DMS53 treated with DMSO at 0.1 percent for 48 hours (cell line): ENCODE measurements at regions not wholly inside any gene's neighbourhood (a gene's known extent, or its start where the extent isn't known, plus 50 kb on each side); places are given as distances from the start of the nearest gene placed in this dataset.

Experiments
- DNase-seq: peaks from one replicate; lab custom pipeline; 2025; ENCODE audit not compliant: unreplicated experiment; lab: John Stamatoyannopoulos, UW

GRCh38 chr2:3959372-3959771 lies 256.0 kb downstream of the DCDC2C start:
- peak; percentile 43 for DNase-seq

- no peak for DNase-seq
These were observed 256.7 kb downstream of the DCDC2C start for GRCh38 chr2:3960106-3960505.

DNA sequence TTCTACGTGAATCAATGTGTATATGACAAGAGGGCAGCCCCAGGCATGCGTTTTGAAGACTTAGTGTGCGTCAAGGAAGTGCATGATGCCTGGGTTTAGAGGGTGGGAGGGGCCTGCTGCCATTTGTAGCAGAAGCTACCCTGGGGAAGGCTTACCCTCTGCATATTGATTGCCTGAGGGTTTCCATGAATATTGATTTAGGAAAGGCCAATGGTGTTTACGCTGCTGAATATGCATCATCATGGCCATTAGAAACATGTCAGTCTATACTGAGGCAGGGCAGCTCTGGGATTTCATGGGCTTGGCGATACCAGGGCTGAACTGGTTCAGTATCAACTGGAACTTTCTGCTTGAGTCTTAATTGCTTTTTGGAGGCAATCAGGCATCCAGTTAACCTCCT lies 259.3 kb downstream of the DCDC2C start:
- DNase-seq: no peak

DNA sequence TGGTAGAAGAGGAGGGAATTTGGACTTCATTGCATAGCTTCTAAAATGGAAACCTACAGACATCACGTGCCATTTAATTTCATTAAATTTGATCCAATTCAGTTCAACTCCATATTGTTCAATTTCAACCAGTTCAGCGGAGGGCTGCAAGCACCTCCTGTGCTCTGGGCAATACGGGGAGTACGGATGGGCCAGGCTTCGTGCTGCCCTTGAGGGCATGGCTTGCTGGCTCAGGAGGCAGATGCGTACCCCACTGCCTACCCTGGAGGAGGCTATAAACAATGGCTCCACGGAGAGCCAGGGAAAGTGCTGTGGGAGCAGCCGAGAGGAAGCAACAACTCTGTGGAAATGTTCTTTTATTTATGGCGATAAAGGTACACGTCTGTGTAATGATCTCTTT lies 261.8 kb downstream of the DCDC2C start:
- DNase-seq: no peak

GRCh38 chr2:3965953-3966352 lies 262.6 kb downstream of the DCDC2C start:
- DNase-seq: no peak

GRCh38 chr2:3966470-3966869 lies 263.1 kb downstream of the DCDC2C start:
- DNase-seq: no peak

GRCh38 chr2:3968736-3969135 lies 265.4 kb downstream of the DCDC2C start:
- DNase-seq: no peak

DNA sequence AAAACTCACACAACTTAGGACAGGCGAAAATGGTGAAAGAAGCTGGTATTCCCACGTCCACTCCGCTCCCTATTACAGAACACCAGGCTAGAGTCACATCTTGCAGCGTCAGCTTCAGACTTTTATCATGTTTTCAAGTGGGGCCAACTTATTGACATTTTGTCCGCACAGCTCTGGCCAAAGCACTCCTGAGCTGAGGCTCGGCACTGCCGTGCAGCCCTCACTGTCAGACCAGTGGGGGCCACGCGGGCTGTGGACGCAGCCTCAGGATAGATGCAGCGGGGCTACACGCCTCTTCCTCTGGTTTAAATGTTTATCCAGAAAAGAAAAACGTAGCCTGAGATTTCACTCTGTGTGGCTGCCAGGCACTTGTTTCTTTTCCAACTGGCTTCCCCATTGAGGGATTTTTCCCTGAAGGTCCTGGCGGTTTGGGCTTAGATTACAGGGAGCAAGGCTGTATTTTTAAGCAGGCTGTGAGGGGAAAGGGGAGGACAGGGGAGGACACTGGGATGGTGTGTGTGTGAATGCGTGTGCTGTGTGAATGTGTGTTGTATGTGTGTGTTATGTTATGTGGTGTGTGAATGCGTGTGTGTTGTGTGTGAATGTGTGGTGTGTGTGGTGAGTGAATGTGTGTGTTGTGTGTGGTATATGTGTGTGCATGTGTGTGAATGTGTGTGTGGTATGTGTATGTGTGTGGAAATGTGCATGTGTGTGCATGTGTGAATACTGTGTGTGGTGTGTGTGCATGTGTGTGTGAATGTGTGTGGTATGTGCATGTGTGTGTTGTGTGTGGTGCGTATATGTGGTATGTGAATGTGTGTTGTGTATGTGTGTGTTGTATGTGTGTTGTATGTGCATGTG lies 267.6 kb downstream of the DCDC2C start:
- DNase-seq: no peak

GRCh38 chr2:3971652-3972192 lies 268.3 kb downstream of the DCDC2C start:
- no peak for DNase-seq

DNA sequence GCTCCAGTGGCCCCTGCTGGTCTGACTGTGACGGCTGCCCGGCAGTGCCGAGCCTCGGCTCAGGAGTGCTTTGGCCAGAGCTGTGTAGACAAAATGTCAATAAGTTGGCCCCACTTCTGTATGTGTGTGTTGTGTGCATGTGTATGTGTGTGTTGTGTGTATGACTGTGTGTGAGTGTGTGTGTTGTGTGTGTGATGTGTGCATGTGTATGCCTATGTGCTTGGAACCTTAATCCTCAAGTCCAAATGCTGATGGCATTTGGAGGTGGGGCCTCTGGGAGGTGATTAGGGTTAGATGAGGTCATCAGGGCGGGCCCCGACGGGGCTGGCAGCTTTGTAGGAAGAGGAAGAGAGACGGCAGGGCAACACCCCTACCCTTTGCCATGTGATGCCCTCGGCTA lies 269.0 kb downstream of the DCDC2C start:
- no peak for DNase-seq

- DNase-seq: no peak
These were observed 271.4 kb downstream of the DCDC2C start for GRCh38 chr2:3974765-3975164.

GRCh38 chr2:3981446-3981987 lies 278.1 kb downstream of the DCDC2C start:
- DNase-seq: no peak

DNA sequence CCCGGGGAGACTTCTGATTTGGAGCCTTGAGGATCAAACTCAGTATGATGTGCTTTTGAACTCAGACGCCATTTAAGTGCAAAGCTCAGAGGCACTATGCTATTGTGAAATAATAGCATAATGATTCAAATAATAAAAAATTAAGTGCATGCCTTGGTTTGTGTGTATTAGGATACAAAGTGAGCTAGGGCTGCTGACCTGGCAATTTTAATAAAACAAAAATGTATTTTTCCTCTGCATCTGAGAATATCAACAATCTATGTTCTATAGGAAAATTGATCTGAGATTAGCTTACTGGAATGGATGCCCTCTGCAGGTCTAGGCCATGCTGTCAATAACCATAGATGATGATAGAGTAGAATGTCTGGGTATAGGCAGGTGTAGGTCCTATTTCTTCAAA lies 278.8 kb downstream of the DCDC2C start:
- no peak for DNase-seq

GRCh38 chr2:3986063-3986462 lies 282.7 kb downstream of the DCDC2C start:
- DNase-seq: no peak

- no peak for DNase-seq
These were observed 283.3 kb downstream of the DCDC2C start for GRCh38 chr2:3986530-3987258.

- no peak for DNase-seq
These were observed 299.5 kb downstream of the DCDC2C start for GRCh38 chr2:4002841-4003403.

GRCh38 chr2:4012197-4012596 lies 308.8 kb downstream of the DCDC2C start:
- DNase-seq: no peak

DNA sequence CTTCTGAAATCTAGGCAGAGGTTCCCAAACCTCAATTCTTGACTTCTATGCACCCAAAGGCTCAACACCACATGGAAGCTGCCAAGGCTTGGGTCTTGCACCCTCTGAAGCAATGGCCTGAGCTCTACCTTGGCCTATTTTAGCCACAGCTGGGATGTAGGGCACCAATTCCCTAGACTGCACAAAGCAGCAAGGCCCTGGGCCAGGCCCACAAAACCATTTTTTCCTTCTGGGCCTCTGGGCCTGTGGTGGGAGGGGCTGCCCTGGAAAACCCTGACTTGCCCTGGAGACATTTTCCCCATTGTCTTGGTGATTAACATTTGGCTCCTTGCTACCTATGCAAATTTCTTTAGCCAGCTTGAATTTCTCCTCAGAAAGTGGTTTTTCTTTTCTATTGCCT lies 315.2 kb downstream of the DCDC2C start:
- no peak for DNase-seq

GRCh38 chr2:4020153-4020552 lies 316.8 kb downstream of the DCDC2C start:
- DNase-seq: peak; percentile 66

- DNase-seq: no peak
These were observed 317.3 kb downstream of the DCDC2C start for GRCh38 chr2:4020649-4021048.

GRCh38 chr2:4024605-4025004 lies 321.2 kb downstream of the DCDC2C start:
- DNase-seq: no peak

DNA sequence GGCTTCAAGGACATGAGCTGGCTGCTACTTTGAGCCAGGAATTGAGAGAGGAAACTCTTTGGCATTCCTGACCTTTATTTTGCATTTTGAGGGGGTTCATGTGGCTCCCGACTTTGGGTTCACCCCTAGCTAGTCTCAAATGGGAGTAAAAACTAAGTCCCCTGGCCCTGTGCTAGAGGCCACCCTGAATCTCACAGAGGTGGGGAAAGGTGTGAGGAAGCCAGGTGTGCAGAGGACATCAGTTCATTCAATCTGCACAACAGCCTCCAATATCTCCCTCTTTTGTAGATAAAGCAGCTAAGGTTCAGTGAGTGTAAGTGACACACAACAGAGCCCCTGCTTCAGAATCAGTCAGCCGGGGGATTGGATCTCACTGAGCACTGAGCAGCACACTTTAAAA lies 325.7 kb downstream of the DCDC2C start:
- DNase-seq: no peak
